ENCODE measurements at regions not wholly inside any gene's neighbourhood (a gene's known extent, or its start where the extent isn't known, plus 50 kb on each side); places are given as distances from the start of the nearest gene placed in this dataset.

DNA sequence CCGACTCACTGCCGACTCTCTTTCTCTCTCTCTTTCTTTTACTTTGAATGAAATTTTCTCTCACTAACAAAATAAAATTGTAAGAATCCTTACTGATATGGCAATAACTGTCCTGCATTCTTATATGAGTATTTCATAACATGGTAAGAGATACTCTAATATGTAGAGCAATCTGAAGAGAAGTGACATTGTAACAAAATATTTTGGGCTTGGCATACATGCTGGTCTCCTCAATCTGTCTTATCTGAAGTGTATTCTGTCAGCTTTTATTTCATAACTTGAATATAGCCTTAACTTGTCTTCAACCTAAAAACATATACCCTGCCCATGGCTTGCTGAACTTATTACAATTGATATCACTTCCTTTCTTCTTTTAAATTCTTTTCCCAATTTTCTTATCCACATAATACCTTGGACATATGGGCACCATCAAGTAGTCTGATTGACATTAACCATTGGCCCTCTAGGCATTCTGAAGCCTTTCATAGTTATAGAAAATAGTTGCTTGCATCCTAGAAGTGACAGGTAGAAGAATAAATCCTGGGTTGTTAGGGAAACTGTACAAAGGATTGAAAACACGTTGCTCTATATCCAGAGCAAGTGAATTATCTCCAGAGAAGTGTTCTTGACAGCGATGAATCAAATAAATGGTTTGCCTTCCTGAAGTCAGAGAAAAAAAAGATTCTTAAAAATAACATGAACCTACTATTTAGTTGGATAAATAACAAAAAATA is 537.6 kb upstream of the TYRP1 start:
- DNase-seq: no peak
- intact Hi-C loops (cut with DNase I): no loop called here
- no peak for ATAC-seq

DNA sequence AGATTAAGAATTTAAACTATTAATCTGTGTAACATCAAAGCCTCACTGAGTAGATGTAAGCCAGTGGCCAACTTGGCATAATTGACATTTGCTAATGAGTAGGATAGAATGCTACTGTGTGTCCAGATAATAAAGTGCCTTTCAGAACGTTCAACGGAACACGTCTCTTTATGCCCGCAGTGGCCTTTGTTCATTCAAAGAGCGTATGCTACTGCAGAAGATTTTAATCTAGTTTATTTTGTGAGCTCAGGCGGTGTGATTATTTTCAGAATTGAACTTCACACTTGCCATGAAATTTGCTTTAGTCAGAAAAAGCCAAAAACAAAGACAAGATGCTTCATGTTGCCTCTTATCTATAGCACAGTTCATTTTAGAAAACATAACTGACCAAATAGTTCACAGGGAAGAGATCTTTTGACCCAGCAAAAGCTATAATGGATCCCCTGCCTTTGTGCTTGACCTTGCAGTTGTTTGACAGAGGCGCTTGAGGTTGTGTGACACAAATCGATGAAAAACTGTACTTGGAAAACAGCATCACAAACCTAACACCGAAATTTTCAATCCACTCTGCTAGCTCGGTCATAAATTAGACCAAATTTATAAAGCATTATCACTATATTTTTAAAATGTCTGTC is 530.9 kb upstream of the TYRP1 start:
- ATAC-seq: no peak
- no peak for DNase-seq
- intact Hi-C loops (cut with DNase I): no loop called here

DNA sequence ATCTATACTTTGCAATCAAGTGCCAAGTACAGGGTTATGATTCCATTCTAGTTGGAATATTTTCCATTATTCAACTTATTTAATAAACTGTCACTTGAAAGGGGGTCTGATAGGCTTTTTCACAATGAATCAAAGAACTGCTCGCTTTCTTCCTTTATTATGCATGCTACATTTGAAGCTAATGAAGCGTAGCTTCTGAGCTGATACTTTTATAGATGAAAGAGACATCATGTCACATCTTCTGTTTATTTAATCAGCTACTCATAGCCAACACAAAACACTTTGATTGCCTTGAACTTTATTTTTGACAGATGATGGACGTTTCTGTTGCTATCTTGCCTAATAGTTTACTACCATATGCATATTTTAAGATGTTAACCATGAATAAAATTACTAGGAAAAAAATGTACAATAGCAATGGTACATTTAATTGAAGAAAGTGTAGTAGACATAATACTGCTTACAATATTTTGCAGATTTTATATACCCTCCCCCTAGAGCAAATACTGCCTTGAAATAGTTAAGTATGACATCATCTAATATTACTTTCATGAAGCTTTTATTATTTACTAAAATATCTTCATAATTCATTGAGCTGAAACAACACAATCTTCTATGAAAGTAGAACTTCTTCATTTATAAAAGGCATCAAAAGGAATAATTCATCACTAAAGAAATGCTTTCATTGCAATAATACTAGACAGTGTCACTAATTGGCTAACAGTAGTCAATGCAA is 529.3 kb upstream of the TYRP1 start:
- no peak for DNase-seq
- intact Hi-C loops (cut with DNase I): no loop called here
- no peak for ATAC-seq

DNA sequence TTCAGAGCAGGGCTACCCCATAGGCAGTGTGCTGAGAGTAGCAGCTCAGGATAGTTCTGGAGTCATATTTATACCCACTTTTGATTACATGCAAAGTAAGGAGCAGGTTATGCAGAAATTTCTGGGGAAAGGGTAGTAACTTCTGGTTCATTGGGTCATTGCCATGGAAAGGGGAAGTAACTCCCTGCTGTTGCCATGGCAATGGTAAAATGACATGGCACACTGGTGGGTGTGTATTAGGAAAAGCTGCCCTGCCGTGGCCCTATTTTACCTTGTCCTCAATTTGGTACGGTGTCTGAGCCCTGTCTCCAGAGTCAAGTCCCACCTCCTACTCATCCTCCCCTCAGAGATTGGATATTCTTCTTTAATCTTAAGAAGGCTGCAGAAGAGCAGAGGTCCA is 526.7 kb upstream of the TYRP1 start:
- DNase-seq: no peak
- intact Hi-C loops (cut with DNase I): no loop called here
- ATAC-seq: no peak

DNA sequence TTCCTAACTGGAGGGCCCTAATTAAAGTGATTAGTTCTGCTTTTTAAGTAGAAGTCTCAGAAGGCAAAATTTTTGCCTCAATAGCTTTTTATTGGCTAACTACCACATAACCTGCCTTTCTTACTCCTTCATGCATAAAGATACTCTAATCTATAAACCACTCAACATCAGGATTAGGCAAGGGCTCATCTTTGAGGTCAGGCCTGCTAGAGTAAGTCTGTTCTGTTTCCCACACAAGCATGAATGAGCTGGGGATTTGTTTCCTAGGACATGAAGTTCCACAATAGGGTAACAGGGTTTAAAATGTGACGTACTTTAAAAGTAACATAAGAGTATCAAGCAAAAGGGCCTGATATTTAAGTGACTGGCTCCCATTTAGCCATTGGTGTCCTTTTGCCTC is 522.7 kb upstream of the TYRP1 start:
- ATAC-seq (no peak), DNase-seq (no peak)
- intact Hi-C loops (cut with DNase I): no loop called here

DNA sequence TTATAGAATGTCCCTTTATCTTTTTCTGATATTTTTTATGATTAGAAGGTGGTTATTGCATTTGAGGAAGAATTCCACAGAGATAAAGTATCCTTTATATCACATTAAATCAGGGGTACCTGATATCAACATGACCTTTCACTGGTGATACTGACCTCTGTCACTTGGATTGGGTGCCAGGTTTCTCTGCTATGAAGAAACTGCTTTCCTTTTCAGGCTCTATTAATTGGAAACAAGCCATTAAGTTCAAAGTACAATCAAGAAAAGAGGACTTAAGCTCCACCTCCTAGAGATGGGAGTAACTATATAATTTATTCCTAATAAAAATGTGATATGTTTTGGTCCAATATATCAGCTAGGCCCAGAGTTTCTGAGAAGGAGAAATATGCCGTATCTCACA is 514.6 kb upstream of the TYRP1 start:
- intact Hi-C loops (cut with DNase I): no loop called here
- ATAC-seq: no peak
- no peak for DNase-seq

DNA sequence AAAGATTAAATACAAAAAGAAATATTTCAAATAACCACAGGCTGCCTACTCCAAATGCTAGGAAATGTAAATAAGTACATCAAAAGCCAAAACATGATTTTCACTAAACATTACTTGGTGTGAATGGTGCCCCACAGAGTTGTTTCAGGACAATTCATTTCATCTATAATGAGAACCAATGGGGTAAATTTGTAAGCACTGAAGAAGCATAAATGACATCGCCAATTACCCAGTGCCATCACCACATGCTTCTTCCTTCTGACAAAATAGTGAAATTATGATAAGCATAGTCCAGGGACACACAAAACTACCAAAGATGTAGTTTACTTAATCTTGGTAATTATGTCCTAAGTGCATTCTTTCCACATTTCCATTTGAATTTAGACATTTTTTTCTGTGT is 510.4 kb upstream of the TYRP1 start:
- no peak for ATAC-seq
- intact Hi-C loops (cut with DNase I): no loop called here
- DNase-seq: no peak

DNA sequence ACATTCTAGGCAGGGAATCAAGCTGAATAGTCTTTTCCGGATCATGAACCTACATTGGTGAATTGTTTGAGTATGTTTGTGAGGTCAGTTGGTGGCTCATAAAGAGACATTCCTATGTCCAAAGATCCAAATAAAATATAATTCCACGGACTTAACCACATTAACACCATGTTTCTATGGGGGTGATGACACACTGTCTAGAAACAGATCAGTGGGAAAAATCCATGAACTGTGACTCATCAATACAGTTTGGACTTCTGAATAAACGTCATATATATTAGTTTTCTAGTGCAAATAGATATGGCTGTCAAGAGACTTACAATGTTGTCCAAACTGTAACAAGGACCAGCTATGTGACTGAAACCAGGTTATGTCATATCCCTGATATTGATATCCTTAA is 509.9 kb upstream of the TYRP1 start:
- ATAC-seq (no peak), DNase-seq (no peak)
- intact Hi-C loops (cut with DNase I): no loop called here

DNA sequence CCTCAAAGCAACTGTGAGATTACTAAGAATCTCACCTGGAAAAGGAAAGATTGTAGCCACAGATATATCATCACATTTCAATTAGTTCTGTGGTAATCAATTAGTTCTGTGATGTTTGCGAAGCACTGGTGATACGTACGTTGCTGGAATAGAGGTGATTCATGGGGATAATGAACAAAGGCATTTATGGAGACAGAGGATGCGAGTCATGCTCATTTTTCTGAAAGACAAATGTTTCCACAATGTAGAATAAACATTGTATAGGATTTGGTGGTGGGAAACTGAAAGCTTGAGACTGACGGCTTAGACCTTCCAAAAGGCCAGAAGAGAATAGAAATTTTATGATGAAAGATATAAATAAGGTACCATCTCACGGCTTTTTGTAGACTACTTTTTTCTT is 507.3 kb upstream of the TYRP1 start:
- intact Hi-C loops (cut with DNase I): no loop called here
- ATAC-seq (no peak), DNase-seq (no peak)

DNA sequence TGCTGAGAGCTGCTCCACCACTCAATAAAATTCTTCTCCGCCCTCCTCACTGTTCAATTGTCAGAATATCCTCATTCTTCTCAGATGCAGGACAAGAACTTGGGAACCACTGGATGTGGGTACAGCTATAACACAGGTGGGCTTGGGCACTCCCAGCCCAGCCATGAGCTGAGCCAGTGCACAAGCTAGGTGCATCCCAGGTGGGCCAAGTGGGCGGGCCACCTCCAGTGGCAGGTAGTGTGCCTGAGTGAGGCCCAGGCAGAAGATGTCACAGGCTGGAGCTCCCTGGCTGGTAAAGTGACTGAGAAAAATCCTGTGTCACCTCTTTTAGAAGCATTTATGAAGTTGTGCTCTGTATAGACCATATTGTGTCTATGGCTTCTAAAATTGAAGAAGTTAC is 501.6 kb upstream of the TYRP1 start:
- DNase-seq (no peak), ATAC-seq (no peak)
- intact Hi-C loops (cut with DNase I): no loop called here

DNA sequence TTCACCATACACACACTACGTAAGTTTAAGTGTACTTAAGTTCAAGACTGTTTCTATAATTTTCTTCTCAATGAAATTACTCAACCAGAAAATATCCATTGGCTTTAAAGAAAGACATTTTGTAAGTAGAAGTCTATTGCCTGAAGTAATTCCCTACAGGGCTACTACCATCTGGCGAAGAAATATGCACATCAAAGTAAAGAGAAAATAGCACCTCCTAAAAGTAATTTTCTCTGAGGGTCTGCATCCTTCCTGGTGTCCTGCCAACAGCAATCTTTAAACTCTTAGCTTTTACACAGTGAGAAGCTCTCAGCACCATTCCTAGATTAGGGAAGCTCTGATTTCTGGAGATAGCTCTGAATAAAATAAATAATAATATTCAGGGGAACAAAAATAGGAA is 498.5 kb upstream of the TYRP1 start:
- ATAC-seq (no peak), DNase-seq (no peak)
- intact Hi-C loops (cut with DNase I): no loop called here

DNA sequence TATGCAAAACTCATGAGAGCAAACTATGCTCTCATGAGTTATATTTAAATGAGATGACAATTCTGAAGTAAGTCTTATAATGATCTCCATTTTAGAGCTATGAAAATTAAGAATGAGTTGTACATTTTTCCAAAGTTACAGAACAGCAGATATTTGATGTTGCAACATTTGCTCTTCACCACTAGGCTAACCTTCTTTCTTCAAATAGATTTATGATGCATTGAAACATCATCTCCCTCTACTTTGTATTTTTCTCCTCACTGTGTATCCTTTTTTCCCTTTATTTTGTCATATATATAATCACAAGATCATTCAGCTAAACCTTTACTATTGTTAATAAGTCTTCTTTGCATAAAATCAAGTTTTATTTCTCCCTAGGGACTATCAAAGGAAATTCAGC is 497.7 kb upstream of the TYRP1 start:
- DNase-seq: no peak
- intact Hi-C loops (cut with DNase I): no loop called here
- ATAC-seq: no peak

DNA sequence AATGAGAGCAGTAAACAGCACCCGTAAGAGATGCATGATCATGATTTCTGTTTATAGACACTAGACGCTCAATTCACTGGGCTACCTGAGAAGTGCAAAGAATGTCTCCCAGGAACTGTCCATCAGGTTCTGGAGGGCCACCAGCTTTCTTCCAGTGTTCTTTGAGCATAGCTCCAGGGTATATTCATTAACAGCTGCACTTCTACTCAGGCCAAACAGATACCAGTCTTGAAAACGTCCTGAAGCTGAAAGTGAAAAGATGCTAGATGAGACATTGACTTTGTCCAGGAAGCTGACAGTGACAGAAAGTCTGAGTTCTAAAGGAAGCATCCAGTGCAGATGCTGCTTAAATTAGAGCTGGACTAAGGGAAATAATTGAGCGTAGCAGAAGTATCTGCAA is 488.7 kb upstream of the TYRP1 start:
- ATAC-seq (no peak), DNase-seq (no peak)
- intact Hi-C loops (cut with DNase I): no loop called here

DNA sequence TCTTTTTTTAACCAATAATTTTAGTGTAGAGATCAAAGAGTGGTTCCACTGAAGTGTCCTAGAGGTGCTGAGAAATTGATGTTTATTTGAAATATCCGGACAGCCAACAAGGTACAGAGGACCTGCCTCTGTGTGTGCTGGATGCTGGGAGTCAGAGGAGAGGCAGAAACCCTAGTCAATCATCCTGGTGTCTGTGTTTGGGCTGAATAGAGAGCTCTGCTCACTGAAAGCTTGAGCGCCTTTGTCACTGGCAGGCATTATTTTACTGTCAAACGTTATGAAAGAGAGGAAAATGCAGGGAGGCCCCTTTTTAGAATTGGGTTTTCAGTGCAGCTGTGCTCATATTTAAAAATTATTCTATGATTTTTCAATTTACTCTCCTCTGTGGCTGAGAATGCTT is 480.3 kb upstream of the TYRP1 start:
- DNase-seq (no peak), ATAC-seq (no peak)
- intact Hi-C loops (cut with DNase I): no loop called here

DNA sequence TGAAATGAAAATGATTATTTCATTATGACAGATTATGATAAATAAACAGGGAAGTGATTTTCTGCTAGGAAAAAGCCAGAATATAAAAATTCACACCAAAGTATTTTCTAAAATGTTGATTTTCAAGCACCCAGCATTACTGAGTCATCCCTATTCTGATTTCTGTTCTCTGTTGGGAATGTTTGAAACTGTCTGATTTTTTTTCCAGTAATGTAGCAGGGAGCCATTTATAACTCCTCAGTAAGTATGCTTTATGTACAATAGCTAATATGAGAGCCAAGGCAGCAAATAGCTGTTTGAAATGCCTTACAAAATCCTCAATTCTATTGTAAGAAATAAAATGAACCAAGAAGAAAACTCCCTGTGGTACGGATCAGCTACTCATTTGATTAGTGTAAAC is 471.7 kb upstream of the TYRP1 start:
- no peak for ATAC-seq
- DNase-seq: no peak
- intact Hi-C loops (cut with DNase I): no loop called here

DNA sequence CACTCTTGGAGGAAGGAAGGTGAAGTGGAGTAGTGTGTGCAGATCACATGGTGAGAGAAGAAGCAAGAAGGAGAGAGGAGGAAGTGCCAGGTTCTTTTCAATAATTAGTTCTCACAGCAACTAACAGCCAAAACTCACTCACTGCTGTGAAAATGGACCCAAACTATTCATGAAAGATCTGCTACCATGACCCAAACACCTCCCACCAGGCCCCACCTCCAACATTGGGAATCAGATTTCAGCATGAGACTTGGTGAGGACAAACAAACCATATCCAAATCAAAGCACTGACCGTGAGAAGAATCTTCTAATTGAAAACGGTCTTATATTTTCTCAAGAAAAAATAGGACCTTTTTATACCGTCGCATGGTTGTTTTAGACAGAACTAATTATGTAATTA is 468.7 kb upstream of the TYRP1 start:
- DNase-seq (no peak), ATAC-seq (no peak)
- intact Hi-C loops (cut with DNase I): no loop called here

DNA sequence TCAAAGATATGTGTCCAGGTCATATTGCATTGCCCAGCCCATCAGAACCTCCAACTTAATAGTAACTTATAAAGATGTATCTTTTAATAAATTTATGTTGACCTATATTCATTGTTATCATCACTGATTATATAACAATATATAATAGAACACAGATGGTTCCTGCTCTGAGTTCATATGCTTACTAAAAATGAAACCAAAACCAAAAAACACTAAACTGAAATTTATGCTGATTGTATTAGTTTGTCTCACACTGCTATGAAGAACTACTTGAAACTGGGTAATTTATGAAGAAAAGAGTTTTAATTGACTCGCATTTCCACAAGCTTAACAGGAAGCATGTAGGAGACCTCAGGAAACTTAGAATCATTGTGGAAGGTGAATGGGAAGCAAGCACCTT is 462.5 kb upstream of the TYRP1 start:
- no peak for DNase-seq
- intact Hi-C loops (cut with DNase I): no loop called here
- no peak for ATAC-seq

DNA sequence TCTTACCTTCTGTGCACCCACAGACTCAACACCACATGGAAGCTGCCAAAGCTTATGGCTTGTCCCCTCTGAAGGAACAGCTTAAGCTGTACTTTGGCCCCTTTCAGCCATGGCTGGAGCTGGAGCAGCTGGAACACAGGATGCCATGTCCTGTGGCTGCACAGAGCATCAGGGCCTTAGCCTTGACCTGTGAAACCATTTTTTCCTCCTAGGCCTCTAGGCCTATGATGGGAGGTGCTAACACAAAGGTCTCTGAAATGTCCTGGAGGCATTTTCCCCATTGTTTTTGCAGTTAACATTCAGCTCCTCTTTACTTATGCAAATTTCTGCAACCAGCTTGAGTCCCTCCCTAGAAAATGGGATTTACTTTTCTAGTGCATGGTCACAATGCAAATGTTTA is 461.4 kb upstream of the TYRP1 start:
- intact Hi-C loops (cut with DNase I): no loop called here
- DNase-seq: no peak
- ATAC-seq: no peak

DNA sequence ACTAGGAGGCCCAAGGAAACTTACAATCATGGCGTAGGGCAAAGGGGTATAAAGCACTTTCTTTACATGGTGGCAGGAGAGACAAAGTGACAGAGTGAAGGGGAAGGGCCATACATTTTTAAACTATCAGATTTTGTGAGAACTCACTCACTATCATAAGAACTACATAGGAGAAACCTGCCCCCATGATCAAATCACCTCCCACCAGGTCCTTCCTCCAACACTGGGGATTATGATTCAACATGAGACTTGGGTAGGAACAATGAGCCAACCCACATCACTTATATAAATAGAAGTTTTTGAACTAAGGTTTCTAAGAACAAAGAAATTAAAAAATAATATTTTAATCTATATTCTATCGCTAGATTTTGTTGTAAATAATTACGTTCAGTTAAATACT is 460.3 kb upstream of the TYRP1 start:
- intact Hi-C loops (cut with DNase I): no loop called here
- no peak for ATAC-seq
- no peak for DNase-seq

DNA sequence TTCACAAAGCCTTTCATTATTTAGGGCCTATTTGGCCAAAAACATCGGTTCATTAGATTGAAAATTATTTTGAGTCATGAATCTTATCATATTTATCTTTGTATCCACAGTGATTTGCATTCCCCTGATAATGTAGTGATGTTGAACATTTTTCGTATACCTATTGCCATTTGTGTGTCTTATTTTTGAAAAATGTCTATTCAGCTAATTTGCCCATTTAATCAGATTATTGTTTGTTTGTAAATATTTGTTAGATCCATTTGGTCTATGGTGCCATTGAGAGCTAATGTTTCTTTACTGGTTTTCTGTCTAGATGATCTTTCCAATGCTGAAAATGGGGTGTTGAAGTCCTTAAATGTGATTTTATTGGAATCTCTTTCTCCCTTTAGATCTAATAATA is 439.2 kb upstream of the TYRP1 start:
- ATAC-seq: no peak
- intact Hi-C loops (cut with DNase I): no loop called here
- DNase-seq: no peak

DNA sequence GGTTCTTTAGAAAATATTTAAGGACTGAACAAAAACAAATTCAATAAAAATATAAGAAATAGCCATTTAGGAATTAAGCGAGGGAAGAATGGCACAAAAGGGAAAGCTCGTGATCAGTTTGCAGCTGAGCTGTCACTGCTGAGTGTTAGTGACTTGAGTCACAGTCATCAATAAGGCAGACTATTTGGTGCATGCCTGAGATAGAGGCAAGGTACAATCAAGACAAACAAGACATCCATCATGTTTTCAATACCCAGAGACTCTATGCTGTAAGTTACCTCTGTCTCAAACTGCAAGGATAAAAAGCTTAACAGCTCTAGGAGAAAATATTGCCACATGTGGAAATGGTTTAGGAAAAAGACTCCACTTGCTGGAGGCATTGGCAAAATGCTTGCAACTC is 426.4 kb upstream of the TYRP1 start:
- DNase-seq (no peak), ATAC-seq (no peak)
- intact Hi-C loops (cut with DNase I): no loop called here
